Skeletal muscle satellite cell (primary cell): ENCODE measurements at regions not wholly inside any gene's neighbourhood (a gene's known extent, or its start where the extent isn't known, plus 50 kb on each side); places are given as distances from the start of the nearest gene placed in this dataset.
"Not testable (repeated sequence)": the region's sequence is repeated elsewhere in the genome, so short reads cannot be mapped to it uniquely, and the experiment has no call there.

ENCODE experiments used
- H3K27me3 ChIP-seq: 2 replicates; pipeline ENCODE4 v1.7.0; 2013; ENCODE audit warnings: low read length; ENCODE audit not compliant: control insufficient read depth, insufficient read depth
- H3K36me3 ChIP-seq: 2 replicates; pipeline ENCODE4 v1.7.0; 2013; ENCODE audit warnings: mild to moderate bottlenecking, control low read depth, low read length; ENCODE audit not compliant: insufficient read depth
- H3K4me1 ChIP-seq: 2 replicates; pipeline ENCODE4 v1.7.0; 2013; ENCODE audit warnings: low read length; ENCODE audit not compliant: control insufficient read depth, insufficient read depth
- H3K4me2 ChIP-seq: 2 replicates; pipeline ENCODE4 v1.7.0; 2013; ENCODE audit warnings: mild to moderate bottlenecking, low read length
- H3K4me3 ChIP-seq: 2 replicates; pipeline ENCODE4 v1.7.0; 2013; ENCODE audit warnings: low read length
- H3K9ac ChIP-seq: 2 replicates; pipeline ENCODE4 v1.7.0; 2013; ENCODE audit warnings: mild to moderate bottlenecking, low read depth, low read length, moderate library complexity
- H3K9me3 ChIP-seq: replicated peaks from 2 replicates; pipeline ENCODE4 v1.7.0; 2013; ENCODE audit warnings: mild to moderate bottlenecking, control low read depth, low read length

GRCh38 chr4:123599061-123599919 is 202.7 kb downstream of the SPRY1 start:
- H3K4me3 ChIP-seq: no peak overlapping the region

GRCh38 chr4:123599920-123600810 is 203.6 kb downstream of the SPRY1 start:
- H3K4me1 ChIP-seq: peaks cover 8% of the 10 kb centered on the region
- no peak overlapping the region for H3K9ac ChIP-seq
- no peaks in the 10 kb centered on the region for H3K27me3 ChIP-seq
- H3K4me2 ChIP-seq: no peak overlapping the region
- no peaks in the 10 kb centered on the region for H3K36me3 ChIP-seq
- H3K4me3 ChIP-seq: no peak overlapping the region
- H3K9me3 ChIP-seq: no peaks in the 10 kb centered on the region

More at GRCh38 chr4:123599061-123599919, 202.7 kb downstream of the SPRY1 start:
- Histone ChIP-seq H3K4me2 (no peak overlapping the region), H3K4me1 (peaks cover 8% of the 10 kb centered on the region), H3K9me3 (no peaks in the 10 kb centered on the region), H3K36me3 (no peaks in the 10 kb centered on the region), H3K27me3 (no peaks in the 10 kb centered on the region), H3K9ac (no peak overlapping the region)

GRCh38 chr4:123600987-123601904 is 204.7 kb downstream of the SPRY1 start:
- H3K4me1 ChIP-seq: peaks cover 8% of the 10 kb centered on the region
- no peaks in the 10 kb centered on the region for H3K36me3 ChIP-seq
- no peak overlapping the region for H3K4me3 ChIP-seq
- H3K27me3 ChIP-seq: no peaks in the 10 kb centered on the region
- no peaks in the 10 kb centered on the region for H3K9me3 ChIP-seq
- H3K4me2 ChIP-seq: no peak overlapping the region
- no peak overlapping the region for H3K9ac ChIP-seq

- H3K4me1 ChIP-seq: peaks cover 8% of the 10 kb centered on the region
- H3K9ac ChIP-seq: no peak overlapping the region
- H3K4me3 ChIP-seq: no peak overlapping the region
- no peaks in the 10 kb centered on the region for H3K36me3 ChIP-seq
- no peaks in the 10 kb centered on the region for H3K9me3 ChIP-seq
- H3K4me2 ChIP-seq: no peak overlapping the region
- no peaks in the 10 kb centered on the region for H3K27me3 ChIP-seq
These were observed 205.4 kb downstream of the SPRY1 start for GRCh38 chr4:123602007-123602406.

- H3K27me3 ChIP-seq: no peaks in the 10 kb centered on the region
- H3K4me2 ChIP-seq: no peak overlapping the region
- peaks cover 8% of the 10 kb centered on the region for H3K4me1 ChIP-seq
These were observed 206.6 kb downstream of the SPRY1 start for GRCh38 chr4:123603165-123603564.

GRCh38 chr4:123605797-123606196 is 209.2 kb downstream of the SPRY1 start:
- not testable (repeated sequence) for H3K4me3 ChIP-seq, H3K36me3 ChIP-seq, H3K4me2 ChIP-seq, H3K9ac ChIP-seq, H3K4me1 ChIP-seq, H3K27me3 ChIP-seq, H3K9me3 ChIP-seq

More at GRCh38 chr4:123603165-123603564, 206.6 kb downstream of the SPRY1 start:
- no peak overlapping the region for H3K9ac ChIP-seq
- H3K36me3 ChIP-seq: no peaks in the 10 kb centered on the region
- no peak overlapping the region for H3K4me3 ChIP-seq
- H3K9me3 ChIP-seq: no peaks in the 10 kb centered on the region

- Histone ChIP-seq H3K36me3 (no peaks in the 10 kb centered on the region), H3K4me2 (no peak overlapping the region), H3K9ac (no peak overlapping the region), H3K4me3 (no peak overlapping the region), H3K4me1 (peaks cover 2% of the 10 kb centered on the region), H3K27me3 (no peaks in the 10 kb centered on the region), H3K9me3 (no peaks in the 10 kb centered on the region)
These were observed 209.7 kb downstream of the SPRY1 start for GRCh38 chr4:123606336-123606735.

- H3K4me1 ChIP-seq: peaks cover 2% of the 10 kb centered on the region
- H3K9me3 ChIP-seq: no peaks in the 10 kb centered on the region
- H3K4me3 ChIP-seq: no peak overlapping the region
- H3K27me3 ChIP-seq: no peaks in the 10 kb centered on the region
- no peaks in the 10 kb centered on the region for H3K36me3 ChIP-seq
- H3K4me2 ChIP-seq: no peak overlapping the region
- no peak overlapping the region for H3K9ac ChIP-seq
These were observed 210.4 kb downstream of the SPRY1 start for GRCh38 chr4:123606946-123607542.

GRCh38 chr4:123609829-123610228 is 213.2 kb downstream of the SPRY1 start:
- no peaks in the 10 kb centered on the region for H3K27me3 ChIP-seq
- H3K4me1 ChIP-seq: no peaks in the 10 kb centered on the region
- no peak overlapping the region for H3K4me2 ChIP-seq

GRCh38 chr4:123613586-123614344 is 217.2 kb downstream of the SPRY1 start:
- H3K4me2 ChIP-seq: no peak overlapping the region
- no peaks in the 10 kb centered on the region for H3K36me3 ChIP-seq
- no peak overlapping the region for H3K4me3 ChIP-seq

More at GRCh38 chr4:123609829-123610228, 213.2 kb downstream of the SPRY1 start:
- Histone ChIP-seq H3K4me3 (no peak overlapping the region), H3K9ac (no peak overlapping the region), H3K36me3 (no peaks in the 10 kb centered on the region), H3K9me3 (no peaks in the 10 kb centered on the region)

More at GRCh38 chr4:123613586-123614344, 217.2 kb downstream of the SPRY1 start:
- H3K9me3 ChIP-seq: no peaks in the 10 kb centered on the region
- H3K27me3 ChIP-seq: no peaks in the 10 kb centered on the region
- H3K4me1 ChIP-seq: no peaks in the 10 kb centered on the region
- H3K9ac ChIP-seq: no peak overlapping the region
